Prostate gland (tissue), 2 donors: ENCODE measurements at regions not wholly inside any gene's neighbourhood (a gene's known extent, or its start where the extent isn't known, plus 50 kb on each side); places are given as distances from the start of the nearest gene placed in this dataset.

Experiments
- CTCF ChIP-seq, 4 experiments: fragments of 200-600 bp in 2 of 4; fragments of 450-650 bp in 2 of 4; sonication (generic) in 2 of 4; IDR thresholded peaks; 1 replicate in 3 of 4; 2 replicates in 1 of 4; pipeline ENCODE4 v1.5.1; 2016 to 2019; ENCODE audit warnings: antibody characterized with exemption in 4 of 4, mild to moderate bottlenecking in 2 of 4, moderate library complexity in 2 of 4
- POLR2A ChIP-seq: fragments of 450-650 bp; IDR thresholded peaks from one replicate; pipeline ENCODE4 v1.6.1; 2016; ENCODE audit warnings: antibody characterized with exemption, mild to moderate bottlenecking

- no peak for TF ChIP-seq CTCF (IDR thresholded peaks at IDR 0.05)
- TF ChIP-seq POLR2A = no peak
These were observed 50.2 kb upstream of the FGFR2 start for GRCh38 chr10:121648493-121648892.
